HG03025 (cell line): ENCODE measurements at regions not wholly inside any gene's neighbourhood (a gene's known extent, or its start where the extent isn't known, plus 50 kb on each side); places are given as distances from the start of the nearest gene placed in this dataset.
"Not testable (repeated sequence)": the region's sequence is repeated elsewhere in the genome, so short reads cannot be mapped to it uniquely, and the experiment has no call there.

Source experiments
- ATAC-seq: cut with Tn5 transposase; IDR thresholded peaks from one replicate; pipeline ENCODE4 v1.9.1; 2021; ENCODE audit warnings: mild to moderate bottlenecking, moderate library complexity; ENCODE audit not compliant: unreplicated experiment, low FRiP score

- no peak for ATAC-seq
Observed at GRCh38 chr14:96682401-96682800, 114.8 kb upstream of the VRK1 start.

GRCh38 chr14:96683562-96684289 is 113.5 kb upstream of the VRK1 start:
- ATAC-seq: no peak

- ATAC-seq: no peak
Observed at GRCh38 chr14:96686126-96686525, 111.1 kb upstream of the VRK1 start.

GRCh38 chr14:96688629-96689028 is 108.6 kb upstream of the VRK1 start:
- no peak for ATAC-seq

GRCh38 chr14:96690713-96691383 is 106.3 kb upstream of the VRK1 start:
- ATAC-seq: no peak

- no peak for ATAC-seq
Observed at GRCh38 chr14:96693252-96693820, 103.8 kb upstream of the VRK1 start.

- no peak for ATAC-seq
Observed at GRCh38 chr14:96693987-96694386, 103.2 kb upstream of the VRK1 start.

GRCh38 chr14:96698960-96699539 is 98.1 kb upstream of the VRK1 start:
- peak; percentile 47 for ATAC-seq

- no peak for ATAC-seq
Observed at GRCh38 chr14:96699666-96700065, 97.5 kb upstream of the VRK1 start.

GRCh38 chr14:96702831-96703230 is 94.4 kb upstream of the VRK1 start:
- ATAC-seq: no peak

GRCh38 chr14:96705422-96706092 is 91.6 kb upstream of the VRK1 start:
- no peak for ATAC-seq

- ATAC-seq: no peak
Observed at GRCh38 chr14:96706893-96707292, 90.3 kb upstream of the VRK1 start.

- no peak for ATAC-seq
Observed at GRCh38 chr14:96710060-96710666, 87.0 kb upstream of the VRK1 start.

GRCh38 chr14:96711559-96712267 is 85.5 kb upstream of the VRK1 start:
- ATAC-seq: no peak

- no peak for ATAC-seq
Observed at GRCh38 chr14:96713426-96713825, 83.8 kb upstream of the VRK1 start.

GRCh38 chr14:96714537-96714936 is 82.6 kb upstream of the VRK1 start:
- ATAC-seq: not testable (repeated sequence)

- no peak for ATAC-seq
Observed at GRCh38 chr14:96717116-96717515, 80.1 kb upstream of the VRK1 start.

- ATAC-seq: no peak
Observed at GRCh38 chr14:96718407-96718806, 78.8 kb upstream of the VRK1 start.

- ATAC-seq: not testable (repeated sequence)
Observed at GRCh38 chr14:96720702-96721101, 76.5 kb upstream of the VRK1 start.

GRCh38 chr14:96722736-96723135 is 74.4 kb upstream of the VRK1 start:
- ATAC-seq: no peak
